ENCODE measurements at regions not wholly inside any gene's neighbourhood (a gene's known extent, or its start where the extent isn't known, plus 50 kb on each side); places are given as distances from the start of the nearest gene placed in this dataset.

GRCh38 chr2:206850369-206850768 lies 85.0 kb downstream of the FASTKD2 start:
- no peaks in the 10 kb centered on the region for H3K4me1 ChIP-seq (ENCODE audit: insufficient read depth, low read length, poor library complexity, severe bottlenecking)
- no peaks in the 10 kb centered on the region for H3K9me3 ChIP-seq (ENCODE audit: low read length)
- no peak for TF ChIP-seq EZH2phosphoT487 (IDR thresholded peaks at IDR 0.05; ENCODE audit: borderline replicate concordance, low read depth, low read length)
- no peak for TF ChIP-seq CTCF (conservative IDR thresholded peaks at IDR 0.05; ENCODE audit: low read length)
- ChIA-PET POLR2A (interaction anchor here (0.6 kb wide), 1 partner anchor 369 kb away, joined by 4 read pairs; no protein-coding TSS in a partner anchor), CTCF (ENCODE audit: unreplicated experiment) (no interaction called here)
- no peak for DNase-seq (ENCODE audit: low spot score)
- intact Hi-C loops (cut with micrococcal nuclease; ENCODE audit: unreplicated experiment): no loop called here
- no peak overlapping the region for H3K4me3 ChIP-seq (ENCODE audit: low read depth, low read length, poor library complexity, severe bottlenecking)
- no peaks in the 10 kb centered on the region for H3K79me2 ChIP-seq (ENCODE audit: insufficient read depth, low read depth, low read length)
- H3K4me2 ChIP-seq (ENCODE audit: low read length): no peak overlapping the region
- H3K36me3 ChIP-seq (ENCODE audit: insufficient read depth, low read length): no peaks in the 10 kb centered on the region
- no peaks in the 10 kb centered on the region for H4K20me1 ChIP-seq (ENCODE audit: insufficient read depth, low read length)
- no peaks in the 10 kb centered on the region for H3K9me2 ChIP-seq (ENCODE audit: insufficient read depth, low read length)
- BruUV-seq (replicated peaks): no TSS peak
- no peak overlapping the region for H3K27ac ChIP-seq (ENCODE audit: low read depth, low read length, poor library complexity, severe bottlenecking)
- no peak overlapping the region for H2AFZ ChIP-seq (ENCODE audit: low read length)

GRCh38 chr2:206851521-206851920 lies 86.1 kb downstream of the FASTKD2 start:
- intact Hi-C loops (cut with micrococcal nuclease; ENCODE audit: unreplicated experiment): no loop called here
- Histone ChIP-seq H3K79me2 (ENCODE audit: insufficient read depth, low read depth, low read length) (no peaks in the 10 kb centered on the region), H3K27ac (ENCODE audit: low read depth, low read length, poor library complexity, severe bottlenecking) (no peak overlapping the region), H4K20me1 (ENCODE audit: insufficient read depth, low read length) (no peaks in the 10 kb centered on the region), H3K9me3 (ENCODE audit: low read length) (no peaks in the 10 kb centered on the region), H2AFZ (ENCODE audit: low read length) (no peak overlapping the region), H3K9me2 (ENCODE audit: insufficient read depth, low read length) (no peaks in the 10 kb centered on the region), H3K4me2 (ENCODE audit: low read length) (no peak overlapping the region), H3K4me1 (ENCODE audit: insufficient read depth, low read length, poor library complexity, severe bottlenecking) (no peaks in the 10 kb centered on the region), H3K36me3 (ENCODE audit: insufficient read depth, low read length) (no peaks in the 10 kb centered on the region), H3K4me3 (ENCODE audit: low read depth, low read length, poor library complexity, severe bottlenecking) (no peak overlapping the region)
- ChIA-PET CTCF (ENCODE audit: unreplicated experiment) (no interaction called here), POLR2A (interaction anchor here (0.7 kb wide), 1 partner anchor 85 kb away, joined by 3 read pairs; no protein-coding TSS in a partner anchor)
- DNase-seq (ENCODE audit: low spot score): no peak
- no peak for TF ChIP-seq CTCF (conservative IDR thresholded peaks at IDR 0.05; ENCODE audit: low read length)
- TF ChIP-seq EZH2phosphoT487 (IDR thresholded peaks at IDR 0.05; ENCODE audit: borderline replicate concordance, low read depth, low read length): no peak
- no TSS peak for BruUV-seq (replicated peaks)

GRCh38 chr2:206853915-206854314 lies 85.4 kb upstream of the CPO start:
- Histone ChIP-seq H3K4me1 (ENCODE audit: insufficient read depth, low read length, poor library complexity, severe bottlenecking) (no peaks in the 10 kb centered on the region), H3K9me3 (ENCODE audit: low read length) (no peaks in the 10 kb centered on the region), H3K36me3 (ENCODE audit: insufficient read depth, low read length) (no peaks in the 10 kb centered on the region), H3K4me2 (ENCODE audit: low read length) (no peak overlapping the region), H3K9me2 (ENCODE audit: insufficient read depth, low read length) (no peaks in the 10 kb centered on the region), H2AFZ (ENCODE audit: low read length) (no peak overlapping the region), H4K20me1 (ENCODE audit: insufficient read depth, low read length) (no peaks in the 10 kb centered on the region), H3K79me2 (ENCODE audit: insufficient read depth, low read depth, low read length) (no peaks in the 10 kb centered on the region), H3K4me3 (ENCODE audit: low read depth, low read length, poor library complexity, severe bottlenecking) (no peak overlapping the region), H3K27ac (ENCODE audit: low read depth, low read length, poor library complexity, severe bottlenecking) (no peak overlapping the region)
- TF ChIP-seq CTCF (conservative IDR thresholded peaks at IDR 0.05; ENCODE audit: low read length) (no peak), EZH2phosphoT487 (IDR thresholded peaks at IDR 0.05; ENCODE audit: borderline replicate concordance, low read depth, low read length) (no peak)
- intact Hi-C loops (cut with micrococcal nuclease; ENCODE audit: unreplicated experiment): no loop called here
- BruUV-seq (replicated peaks): no TSS peak
- CTCF ChIA-PET (ENCODE audit: unreplicated experiment): no interaction called here
- no peak for DNase-seq (ENCODE audit: low spot score)
- POLR2A ChIA-PET: interaction anchor here (0.7 kb wide), 1 partner anchor 428 kb away, joined by 4 read pairs; no protein-coding TSS in a partner anchor

Measured in OCI-LY7 (cell line).